Neural crest cell (in vitro differentiated cells): ENCODE measurements at regions not wholly inside any gene's neighbourhood (a gene's known extent, or its start where the extent isn't known, plus 50 kb on each side); places are given as distances from the start of the nearest gene placed in this dataset.
"Not testable (repeated sequence)": the region's sequence is repeated elsewhere in the genome, so short reads cannot be mapped to it uniquely, and the experiment has no call there.

Experiments used
- DNase-seq: peaks from one replicate; pipeline ENCODE4 v3.0.0; 2021; ENCODE audit warnings: low read depth, mixed read lengths, low spot score
- H3K27ac Mint-ChIP-seq: one replicate; pipeline ENCODE4 v1.8.0; 2021; ENCODE audit warnings: mild to moderate bottlenecking, mixed read lengths; ENCODE audit not compliant: unreplicated experiment
- H3K27me3 Mint-ChIP-seq: 2 replicates; pipeline ENCODE4 v1.8.0; 2021; ENCODE audit warnings: low read depth, mild to moderate bottlenecking, mixed read lengths
- H3K36me3 Mint-ChIP-seq: 2 replicates; pipeline ENCODE4 v1.8.0; 2021; ENCODE audit warnings: low read depth, mild to moderate bottlenecking, mixed read lengths
- H3K4me1 Mint-ChIP-seq: 2 replicates; pipeline ENCODE4 v1.8.0; 2021; ENCODE audit warnings: mixed read lengths
- H3K4me3 Mint-ChIP-seq: one replicate; pipeline ENCODE4 v1.8.0; 2021; ENCODE audit warnings: mild to moderate bottlenecking, mixed read lengths
- H3K9me3 Mint-ChIP-seq: 2 replicates; pipeline ENCODE4 v1.8.0; 2021; ENCODE audit warnings: mixed read lengths
- CTCF ChIP-seq: fragments of 200-600 bp; sonication (generic); conservative IDR thresholded peaks from 2 replicates; pipeline ENCODE4 v1.5.0; 2021; ENCODE audit warnings: antibody characterized with exemption, mild to moderate bottlenecking

DNA sequence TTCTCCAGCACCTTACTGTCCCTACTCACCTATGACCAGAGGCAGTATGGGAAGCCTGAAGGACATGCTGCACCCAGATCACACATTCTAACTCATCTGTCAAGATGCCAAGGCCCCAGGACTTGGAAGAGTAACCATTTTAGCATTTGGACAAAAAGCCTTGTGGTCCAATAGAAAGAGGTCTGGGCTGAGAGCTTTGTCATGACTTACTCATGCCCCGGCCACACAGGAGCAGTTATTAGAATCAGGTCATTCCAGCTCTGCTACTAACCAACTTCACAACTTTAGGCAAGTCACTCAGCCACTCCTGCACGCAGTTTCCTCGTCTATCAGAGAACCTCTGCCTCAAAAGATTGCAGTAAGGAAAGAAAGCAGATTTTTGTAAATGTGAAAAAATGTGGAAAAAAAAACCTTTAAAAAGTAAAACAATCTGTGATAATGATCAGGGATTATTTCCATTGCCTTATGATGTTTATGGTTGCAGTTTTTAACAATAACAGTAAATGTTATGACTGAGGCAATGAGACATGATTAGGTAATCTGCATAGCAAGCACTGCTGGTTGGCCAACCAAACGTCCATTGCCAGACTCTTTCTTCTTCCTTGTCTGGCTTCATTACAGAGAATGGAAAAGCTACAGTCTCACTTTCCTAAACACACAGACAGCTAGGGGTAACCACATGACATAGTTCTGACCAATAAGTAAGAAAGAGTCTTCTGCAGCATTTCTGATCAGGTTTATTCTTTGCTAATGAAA, 255.4 kb upstream of the CHAC2 start:
- TF ChIP-seq CTCF, result no peak
- H3K27ac Mint-ChIP-seq, result no peak overlapping the region
- H3K4me1 Mint-ChIP-seq, result peaks cover 15% of the 10 kb centered on the region
- H3K4me3 Mint-ChIP-seq, result no peak overlapping the region
- DNase-seq, result no peak
- H3K36me3 Mint-ChIP-seq, result no peaks in the 10 kb centered on the region
- no peaks in the 10 kb centered on the region for H3K27me3 Mint-ChIP-seq
- H3K9me3 Mint-ChIP-seq, result peaks cover 3% of the 10 kb centered on the region

GRCh38 chr2:53511549-53511948, 256.1 kb upstream of the CHAC2 start:
- Mint-ChIP-seq H3K4me1 (peaks cover 15% of the 10 kb centered on the region), H3K9me3 (peaks cover 3% of the 10 kb centered on the region), H3K27ac (no peak overlapping the region), H3K4me3 (no peak overlapping the region), H3K27me3 (no peaks in the 10 kb centered on the region), H3K36me3 (no peaks in the 10 kb centered on the region)
- TF ChIP-seq CTCF, result no peak
- no peak for DNase-seq

DNA sequence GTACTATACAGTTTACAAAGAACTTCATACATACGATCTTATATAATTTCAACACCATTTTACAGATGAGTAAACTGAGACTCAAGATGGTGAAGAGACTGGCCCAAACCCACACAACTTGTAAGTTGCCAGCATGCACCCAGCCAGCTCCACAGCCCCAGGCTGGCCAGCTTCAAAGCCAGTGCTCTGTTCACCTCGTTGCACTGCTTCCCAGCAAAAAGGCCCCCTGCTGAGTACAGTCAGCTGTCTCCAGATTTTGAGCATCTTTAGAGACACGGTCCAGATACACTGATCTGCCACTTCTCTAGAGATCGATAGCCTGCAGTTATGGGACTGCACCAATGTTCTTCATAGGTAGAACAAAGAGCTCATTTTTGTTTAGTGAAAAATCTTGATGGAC, 257.2 kb upstream of the CHAC2 start:
- no peaks in the 10 kb centered on the region for H3K36me3 Mint-ChIP-seq
- no peaks in the 10 kb centered on the region for H3K27me3 Mint-ChIP-seq
- H3K27ac Mint-ChIP-seq, result no peak overlapping the region
- H3K4me1 Mint-ChIP-seq, result peaks cover 10% of the 10 kb centered on the region
- no peak for TF ChIP-seq CTCF
- no peak overlapping the region for H3K4me3 Mint-ChIP-seq
- H3K9me3 Mint-ChIP-seq, result peaks cover 3% of the 10 kb centered on the region
- no peak for DNase-seq

DNA sequence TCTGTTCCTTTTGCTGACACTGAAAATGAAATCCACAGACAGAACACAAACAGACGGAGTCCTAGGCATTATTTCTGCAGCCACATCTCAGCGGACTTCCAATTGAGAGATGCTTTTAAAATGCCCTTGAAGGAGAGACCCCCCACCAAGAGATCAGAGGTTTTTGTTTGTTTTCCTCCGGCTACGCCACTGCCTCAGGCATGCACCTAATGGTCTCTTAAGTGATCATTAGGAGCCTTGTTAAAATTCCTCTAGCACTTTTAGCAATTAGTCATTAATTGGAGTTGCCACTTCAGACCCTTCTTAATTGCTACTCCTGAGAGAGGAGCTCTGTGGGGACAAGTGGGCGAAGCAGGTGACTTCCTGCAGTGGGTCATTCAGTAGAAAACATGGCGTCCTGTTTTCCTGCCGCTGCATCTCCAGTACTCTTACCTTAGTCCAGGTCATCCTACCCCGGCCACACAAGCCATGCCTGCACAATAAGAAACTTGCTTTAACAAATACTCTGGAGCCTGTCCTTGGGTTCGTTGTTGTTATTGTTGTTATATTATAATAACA, 257.7 kb upstream of the CHAC2 start:
- DNase-seq, result no peak
- H3K9me3 Mint-ChIP-seq, result peaks cover 3% of the 10 kb centered on the region
- no peak for TF ChIP-seq CTCF
- H3K27me3 Mint-ChIP-seq, result no peaks in the 10 kb centered on the region
- H3K36me3 Mint-ChIP-seq, result no peaks in the 10 kb centered on the region
- no peak overlapping the region for H3K4me3 Mint-ChIP-seq
- no peak overlapping the region for H3K27ac Mint-ChIP-seq
- H3K4me1 Mint-ChIP-seq, result peaks cover 10% of the 10 kb centered on the region

GRCh38 chr2:53508667-53509066, 258.9 kb upstream of the CHAC2 start:
- no peak overlapping the region for H3K27ac Mint-ChIP-seq
- DNase-seq, result no peak
- H3K36me3 Mint-ChIP-seq, result no peaks in the 10 kb centered on the region
- H3K27me3 Mint-ChIP-seq, result no peaks in the 10 kb centered on the region
- H3K4me1 Mint-ChIP-seq, result peaks cover 10% of the 10 kb centered on the region
- TF ChIP-seq CTCF, result no peak
- no peak overlapping the region for H3K4me3 Mint-ChIP-seq
- peaks cover 3% of the 10 kb centered on the region for H3K9me3 Mint-ChIP-seq

GRCh38 chr2:53507070-53507469, 260.5 kb upstream of the CHAC2 start:
- not testable (repeated sequence) for H3K4me3 Mint-ChIP-seq, H3K27ac Mint-ChIP-seq, H3K9me3 Mint-ChIP-seq, H3K36me3 Mint-ChIP-seq, H3K27me3 Mint-ChIP-seq, H3K4me1 Mint-ChIP-seq, DNase-seq
